H1 (cell line): ENCODE measurements at regions not wholly inside any gene's neighbourhood (a gene's known extent, or its start where the extent isn't known, plus 50 kb on each side); places are given as distances from the start of the nearest gene placed in this dataset.

Experiments
- CHD7 ChIP-seq: fragments of 300-600 bp; sonication (generic); IDR thresholded peaks from 2 replicates; pipeline ENCODE4 v1.7.1; 2012; ENCODE audit warnings: low read length, moderate library complexity, mild to moderate bottlenecking, inconsistent platforms; ENCODE audit not compliant: insufficient replicate concordance
- GTF2F1 ChIP-seq: IDR thresholded peaks from 2 replicates; pipeline ENCODE4 v1.6.1; 2012; ENCODE audit warnings: low read depth, low read length, improper control_type of control experiment, borderline replicate concordance
- RFX5 ChIP-seq: IDR thresholded peaks from 2 replicates; pipeline ENCODE4 v1.6.1; 2011; ENCODE audit warnings: low read depth, low read length, improper control_type of control experiment, borderline replicate concordance

GRCh38 chr21:38173276-38174035 lies 83.3 kb upstream of the KCNJ15 start (continued):
- no peak for TF ChIP-seq CHD7
- no peak for TF ChIP-seq GTF2F1
- no peak for TF ChIP-seq RFX5
